A549 (cell line): ENCODE measurements at regions not wholly inside any gene's neighbourhood (a gene's known extent, or its start where the extent isn't known, plus 50 kb on each side); places are given as distances from the start of the nearest gene placed in this dataset.
A peak's percentile ranks its signal among the peaks of the same experiment; 100 is the strongest.

Experiments used
- ATAC-seq, 2 experiments: fragments of 200-7000 bp in 1 of 2; fragments of >200 bp in 1 of 2; cut with Nextera tagmentation in 1 of 2; cut with Tn5 transposase in 1 of 2; 3 replicates each; pipeline versions ENCODE4 v1.8.0 to v1.9.1; 2018 to 2020; ENCODE audit warnings: mild to moderate bottlenecking in 1 of 2, moderate library complexity in 1 of 2
- CTCF ChIA-PET: fragments of 300-600 bp; sonication (Branson Sonifier 250); formaldehyde crosslinking; extraction: SDS; loops from one replicate; lab custom pipeline; 2021; ENCODE audit warnings: antibody characterized with exemption, inconsistent platforms; lab: Yijun Ruan, JAX
- POLR2A ChIA-PET: fragments of 350-600 bp; formaldehyde crosslinking; extraction: SDS; loops from one replicate; lab custom pipeline; 2021; ENCODE audit warnings: antibody characterized with exemption, inconsistent platforms; lab: Yijun Ruan, JAX
- DNase-seq, 2 experiments: peaks; one replicate each; pipeline versions ENCODE4 v3.0.0 to v3.0.0-alpha.2; 2011 to 2016; ENCODE audit warnings: low read depth in 1 of 2, low spot score in 1 of 2
- FAIRE-seq: peaks from 2 replicates; lab custom pipeline; 2011; peaks lifted over from hg19 to GRCh38; lab: Jason Lieb, UNC
- H3K27ac ChIP-seq, 2 experiments: fragments of >200 bp; sonication (Bioruptor Twin); formaldehyde crosslinking; 3 replicates each; pipeline ENCODE4 v1.5.1; 2016 to 2017
- H3K4me1 ChIP-seq: fragments of >200 bp; sonication (Bioruptor Twin); formaldehyde crosslinking; 3 replicates; pipeline ENCODE4 v1.6.1; 2016
- H3K4me2 ChIP-seq: fragments of >200 bp; sonication (Bioruptor Twin); formaldehyde crosslinking; 3 replicates; pipeline ENCODE4 v1.6.1; 2016
- H3K4me3 ChIP-seq: fragments of >200 bp; sonication (Bioruptor Twin); formaldehyde crosslinking; 3 replicates; pipeline ENCODE4 v1.5.1; 2016
- H3K9me3 ChIP-seq: fragments of >200 bp; sonication (Bioruptor Twin); formaldehyde crosslinking; 3 replicates; pipeline ENCODE4 v1.6.1; 2016
- ATOH8 ChIP-seq: fragments of 250-450 bp; sonication (Bioruptor Pico); IDR thresholded peaks from 2 replicates; pipeline ENCODE4 v1.5.0; 2020; ENCODE audit warnings: low read depth, mild to moderate bottlenecking, moderate library complexity
- CBX8 ChIP-seq: fragments of 200-600 bp; sonication (generic); IDR thresholded peaks from 2 replicates; pipeline ENCODE4 v1.6.1; 2016
- CEBPB ChIP-seq, 2 experiments: fragments of >200 bp in 1 of 2; sonication (Bioruptor Twin) in 1 of 2; formaldehyde crosslinking in 1 of 2; IDR thresholded peaks; 2 replicates each; pipeline ENCODE4 v1.6.1; 2012 to 2016
- FOXS1 ChIP-seq: fragments of 250-450 bp; sonication (Bioruptor Pico); IDR thresholded peaks from 2 replicates; pipeline ENCODE4 v1.5.0; 2020; ENCODE audit warnings: mild to moderate bottlenecking, moderate library complexity
- HOXA7 ChIP-seq: fragments of 250-450 bp; sonication (Bioruptor Pico); IDR thresholded peaks from 2 replicates; pipeline ENCODE4 v1.5.0; 2020; ENCODE audit warnings: mild to moderate bottlenecking, moderate library complexity
- HOXB13 ChIP-seq: fragments of 250-450 bp; sonication (Bioruptor Pico); IDR thresholded peaks from 2 replicates; pipeline ENCODE4 v1.5.0; 2020; ENCODE audit warnings: low read depth, mild to moderate bottlenecking, moderate library complexity
- JUN ChIP-seq, 2 experiments: fragments of >200 bp; sonication (Bioruptor Twin); formaldehyde crosslinking; IDR thresholded peaks; 2 replicates in 1 of 2; 3 replicates in 1 of 2; pipeline ENCODE4 v1.6.1; 2016 to 2017
- MYC ChIP-seq: IDR thresholded peaks from 2 replicates; pipeline ENCODE4 v1.6.1; 2012; ENCODE audit warnings: mild to moderate bottlenecking, inconsistent platforms, low read length, improper control_type of control experiment, borderline replicate concordance
- NPAS2 ChIP-seq: fragments of 250-450 bp; sonication (Bioruptor Pico); IDR thresholded peaks from 2 replicates; pipeline ENCODE4 v1.8.0; 2022; ENCODE audit warnings: mild to moderate bottlenecking, moderate library complexity, borderline replicate concordance
- NR3C1 ChIP-seq: fragments of >200 bp; sonication (Bioruptor Twin); formaldehyde crosslinking; IDR thresholded peaks from 3 replicates; pipeline ENCODE4 v1.6.1; 2017
- POLR2AphosphoS2 ChIP-seq: conservative IDR thresholded peaks from 2 replicates; pipeline ENCODE4 v1.6.1; 2012; ENCODE audit warnings: low read length, improper control_type of control experiment, inconsistent platforms
- RNF2 ChIP-seq: fragments of 200-600 bp; sonication (generic); IDR thresholded peaks from 2 replicates; pipeline ENCODE4 v1.6.1; 2016; ENCODE audit warnings: low read depth, mild to moderate bottlenecking, antibody characterized with exemption, moderate library complexity, borderline replicate concordance
- SREBF2 ChIP-seq: fragments of 450-650 bp; IDR thresholded peaks from 2 replicates; pipeline ENCODE4 v1.6.1; 2014; ENCODE audit warnings: mild to moderate bottlenecking, moderate library complexity
- TP53 ChIP-seq: fragments of 250-450 bp; sonication (Bioruptor Pico); IDR thresholded peaks from 2 replicates; pipeline ENCODE4 v1.5.0; 2021; ENCODE audit warnings: mild to moderate bottlenecking, moderate library complexity
- ZSCAN20 ChIP-seq: fragments of 250-450 bp; sonication (Bioruptor Pico); IDR thresholded peaks from 2 replicates; pipeline ENCODE4 v1.8.0; 2022; ENCODE audit warnings: mild to moderate bottlenecking, moderate library complexity
- WGBS: methylation state at CpG from one replicate; pipeline ENCODE4 v1.1.6; 2017; ENCODE audit errors: missing lambda C conversion rate; 5-methylcytosine and 5-hydroxymethylcytosine counted together
- TF ChIP-seq, protein P1 (sequence below): fragments of >200 bp; sonication (Bioruptor Twin); formaldehyde crosslinking; IDR thresholded peaks from 3 replicates; pipeline ENCODE4 v1.5.1; 2016
- TF ChIP-seq, protein P2 (sequence below): fragments of 250-450 bp; sonication (Bioruptor Pico); IDR thresholded peaks from 2 replicates; pipeline ENCODE4 v1.5.0; 2021; ENCODE audit warnings: mild to moderate bottlenecking, moderate library complexity, borderline replicate concordance

DNA sequence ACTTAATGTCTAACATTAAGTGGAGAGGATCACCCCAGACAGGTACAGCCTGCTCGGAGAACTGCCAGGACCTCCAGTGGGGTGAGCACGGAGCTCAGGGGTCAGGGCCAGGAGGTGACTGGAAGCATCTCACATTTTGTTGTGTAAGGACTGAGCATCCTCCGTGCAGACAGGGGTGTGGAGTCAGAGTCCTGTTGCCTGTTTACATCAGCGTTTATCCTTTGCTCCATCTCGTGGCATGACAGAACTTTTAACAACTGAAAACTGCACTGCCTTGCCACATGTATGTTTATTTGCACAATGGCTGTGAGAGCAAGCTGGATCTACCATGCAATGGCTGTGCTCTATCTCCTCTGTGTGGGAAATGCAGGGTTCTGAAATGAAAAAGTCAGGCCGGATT, 175.4 kb upstream of the AKR1E2 start:
- CTCF ChIA-PET: interaction anchor here (1.1 kb wide), 1 partner anchor 25 kb away, joined by 4 read pairs; no protein-coding TSS in a partner anchor
- Histone ChIP-seq H3K4me3 (no peak overlapping the region), H3K4me2 (peak overlapping the region; percentile 19; the same call in 1 of the 3 replicates), H3K27ac (peak overlapping the region in 1 of 2 experiments; percentile 30; a peak in 2 of 6 replicates), H3K4me1 (peaks cover 11% of the 10 kb centered on the region; the same call in 1 of the 3 replicates), H3K9me3 (no peaks in the 10 kb centered on the region)
- ATAC-seq: no peak; a peak in 1 of 6 replicates
- TF ChIP-seq, protein P1, sequence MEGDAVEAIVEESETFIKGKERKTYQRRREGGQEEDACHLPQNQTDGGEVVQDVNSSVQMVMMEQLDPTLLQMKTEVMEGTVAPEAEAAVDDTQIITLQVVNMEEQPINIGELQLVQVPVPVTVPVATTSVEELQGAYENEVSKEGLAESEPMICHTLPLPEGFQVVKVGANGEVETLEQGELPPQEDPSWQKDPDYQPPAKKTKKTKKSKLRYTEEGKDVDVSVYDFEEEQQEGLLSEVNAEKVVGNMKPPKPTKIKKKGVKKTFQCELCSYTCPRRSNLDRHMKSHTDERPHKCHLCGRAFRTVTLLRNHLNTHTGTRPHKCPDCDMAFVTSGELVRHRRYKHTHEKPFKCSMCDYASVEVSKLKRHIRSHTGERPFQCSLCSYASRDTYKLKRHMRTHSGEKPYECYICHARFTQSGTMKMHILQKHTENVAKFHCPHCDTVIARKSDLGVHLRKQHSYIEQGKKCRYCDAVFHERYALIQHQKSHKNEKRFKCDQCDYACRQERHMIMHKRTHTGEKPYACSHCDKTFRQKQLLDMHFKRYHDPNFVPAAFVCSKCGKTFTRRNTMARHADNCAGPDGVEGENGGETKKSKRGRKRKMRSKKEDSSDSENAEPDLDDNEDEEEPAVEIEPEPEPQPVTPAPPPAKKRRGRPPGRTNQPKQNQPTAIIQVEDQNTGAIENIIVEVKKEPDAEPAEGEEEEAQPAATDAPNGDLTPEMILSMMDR: no peak
- TF ChIP-seq POLR2AphosphoS2 (no peak), NR3C1 (no peak), MYC (no peak), RNF2 (no peak), JUN (IDR thresholded peaks at IDR 0.05) (no peak), ZSCAN20 (no peak), FOXS1 (CRISPR knock-in tag) (no peak), ATOH8 (CRISPR knock-in tag) (no peak), HOXB13 (no peak)
- TF ChIP-seq, protein P2, sequence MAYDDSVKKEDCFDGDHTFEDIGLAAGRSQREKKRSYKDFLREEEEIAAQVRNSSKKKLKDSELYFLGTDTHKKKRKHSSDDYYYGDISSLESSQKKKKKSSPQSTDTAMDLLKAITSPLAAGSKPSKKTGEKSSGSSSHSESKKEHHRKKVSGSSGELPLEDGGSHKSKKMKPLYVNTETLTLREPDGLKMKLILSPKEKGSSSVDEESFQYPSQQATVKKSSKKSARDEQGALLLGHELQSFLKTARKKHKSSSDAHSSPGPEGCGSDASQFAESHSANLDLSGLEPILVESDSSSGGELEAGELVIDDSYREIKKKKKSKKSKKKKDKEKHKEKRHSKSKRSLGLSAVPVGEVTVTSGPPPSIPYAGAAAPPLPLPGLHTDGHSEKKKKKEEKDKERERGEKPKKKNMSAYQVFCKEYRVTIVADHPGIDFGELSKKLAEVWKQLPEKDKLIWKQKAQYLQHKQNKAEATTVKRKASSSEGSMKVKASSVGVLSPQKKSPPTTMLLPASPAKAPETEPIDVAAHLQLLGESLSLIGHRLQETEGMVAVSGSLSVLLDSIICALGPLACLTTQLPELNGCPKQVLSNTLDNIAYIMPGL (CRISPR knock-in tag): no peak
- no peak for DNase-seq
- no peak for FAIRE-seq
- POLR2A ChIA-PET: no interaction called here
- 71% methylated on average over 6 of the region's 6 CpGs for WGBS

DNA sequence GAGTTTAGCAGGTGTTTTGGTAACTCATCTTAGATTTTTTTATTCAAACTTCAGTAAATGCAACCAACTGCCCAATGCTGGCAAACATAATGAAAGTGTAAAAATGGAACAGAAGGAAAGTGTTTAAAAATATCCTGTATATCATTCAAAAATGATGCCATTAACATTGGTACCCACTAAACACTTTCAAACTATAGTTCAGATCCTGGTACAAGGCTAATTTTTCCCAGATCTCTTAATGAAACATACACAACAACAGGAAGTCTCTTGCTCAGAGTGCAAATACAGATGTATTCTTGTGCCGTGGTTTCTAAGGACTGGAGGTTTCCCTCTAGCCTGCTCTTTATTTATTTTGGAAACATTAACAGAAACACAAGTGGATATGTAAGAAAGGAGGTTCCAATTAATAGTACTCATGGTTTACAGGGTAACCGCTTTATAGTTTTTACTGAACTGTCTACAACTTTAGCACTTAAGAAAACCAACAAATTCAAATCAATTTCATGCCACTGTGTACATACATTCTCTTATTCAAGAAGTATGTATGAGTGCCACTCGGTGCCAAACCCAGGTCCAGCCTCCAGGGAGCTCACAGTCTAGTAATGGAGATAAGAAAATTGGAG, 176.0 kb upstream of the AKR1E2 start:
- Histone ChIP-seq H3K4me2 (peak overlapping the region; percentile 19; the same call in 1 of the 3 replicates), H3K27ac (peak overlapping the region; percentile 1 to 30; a peak in 2 of 6 replicates), H3K4me1 (peaks cover 11% of the 10 kb centered on the region; the same call in 1 of the 3 replicates), H3K4me3 (no peak overlapping the region), H3K9me3 (no peaks in the 10 kb centered on the region)
- ChIA-PET CTCF (interaction anchor here (1.1 kb wide), 1 partner anchor 26 kb away, joined by 4 read pairs; no protein-coding TSS in a partner anchor), POLR2A (no interaction called here)
- no peak for TF ChIP-seq CEBPB (IDR thresholded peaks at IDR 0.05)
- TF ChIP-seq HOXA7 (CRISPR knock-in tag): no peak
- no peak for TF ChIP-seq CBX8
- TF ChIP-seq NPAS2: no peak
- TF ChIP-seq, protein P1: no peak
- no peak for TF ChIP-seq HOXB13
- TF ChIP-seq SREBF2: no peak
- TF ChIP-seq TP53 (CRISPR knock-in tag): no peak
- 50% methylated on average over 3 of the region's 3 CpGs for WGBS
- no peak for DNase-seq
- ATAC-seq: no peak
- no peak for FAIRE-seq
